ENCODE measurements at regions not wholly inside any gene's neighbourhood (a gene's known extent, or its start where the extent isn't known, plus 50 kb on each side); places are given as distances from the start of the nearest gene placed in this dataset.

- Mint-ChIP-seq H3K27ac (no peak overlapping the region), H3K36me3 (no peaks in the 10 kb centered on the region), H3K9me3 (peaks cover 0 to 4% of the 10 kb centered on the region in 2 donors), H3K4me3 (no peak overlapping the region), H3K4me1 (no peaks in the 10 kb centered on the region), H3K27me3 (no peaks in the 10 kb centered on the region)
- no peak for DNase-seq
- no peak for ATAC-seq (replicated peaks)
Measured at GRCh38 chr6:133693565-133693964, 195.3 kb upstream of the TCF21 start.

GRCh38 chr6:133697185-133697584 is 191.7 kb upstream of the TCF21 start:
- H3K4me3 Mint-ChIP-seq, result no peak overlapping the region
- H3K27me3 Mint-ChIP-seq, result peaks cover 4 to 6% of the 10 kb centered on the region in 2 donors
- H3K36me3 Mint-ChIP-seq, result no peaks in the 10 kb centered on the region
- no peak for ATAC-seq (replicated peaks)
- H3K27ac Mint-ChIP-seq, result no peak overlapping the region
- H3K9me3 Mint-ChIP-seq, result peaks cover 5 to 10% of the 10 kb centered on the region in 2 donors
- H3K4me1 Mint-ChIP-seq, result no peaks in the 10 kb centered on the region
- DNase-seq, result no peak

- H3K36me3 Mint-ChIP-seq, result no peaks in the 10 kb centered on the region
- DNase-seq, result no peak
- peaks cover 4 to 6% of the 10 kb centered on the region in 2 donors for H3K27me3 Mint-ChIP-seq
- no peak overlapping the region for H3K27ac Mint-ChIP-seq
- H3K4me1 Mint-ChIP-seq, result no peaks in the 10 kb centered on the region
- H3K4me3 Mint-ChIP-seq, result no peak overlapping the region
- H3K9me3 Mint-ChIP-seq, result peaks cover 5 to 13% of the 10 kb centered on the region in 2 donors
- no peak for ATAC-seq (replicated peaks)
Measured at GRCh38 chr6:133697666-133698065, 191.2 kb upstream of the TCF21 start.

- Mint-ChIP-seq H3K36me3 (no peaks in the 10 kb centered on the region), H3K27ac (no peak overlapping the region), H3K27me3 (peaks cover 4 to 6% of the 10 kb centered on the region in 2 donors), H3K4me1 (no peaks in the 10 kb centered on the region), H3K4me3 (no peak overlapping the region), H3K9me3 (peaks cover 5 to 14% of the 10 kb centered on the region in 2 donors)
- no peak for DNase-seq
- no peak for ATAC-seq (replicated peaks)
Measured at GRCh38 chr6:133698272-133698671, 190.6 kb upstream of the TCF21 start.

GRCh38 chr6:133699741-133700385 is 189.1 kb upstream of the TCF21 start:
- no peaks in the 10 kb centered on the region for H3K4me1 Mint-ChIP-seq
- no peak for ATAC-seq (replicated peaks)
- no peaks in the 10 kb centered on the region for H3K36me3 Mint-ChIP-seq
- no peak overlapping the region for H3K27ac Mint-ChIP-seq
- H3K9me3 Mint-ChIP-seq, result peaks cover 5 to 14% of the 10 kb centered on the region in 2 donors
- peaks cover 4 to 6% of the 10 kb centered on the region in 2 donors for H3K27me3 Mint-ChIP-seq
- H3K4me3 Mint-ChIP-seq, result no peak overlapping the region
- no peak for DNase-seq

GRCh38 chr6:133701633-133702331 is 187.1 kb upstream of the TCF21 start:
- Mint-ChIP-seq H3K4me3 (no peak overlapping the region), H3K27ac (no peak overlapping the region), H3K36me3 (no peaks in the 10 kb centered on the region), H3K9me3 (peaks cover 5 to 14% of the 10 kb centered on the region in 2 donors), H3K27me3 (peaks cover 4 to 6% of the 10 kb centered on the region in 2 donors), H3K4me1 (no peaks in the 10 kb centered on the region)
- no peak for ATAC-seq (replicated peaks)
- DNase-seq, result no peak

GRCh38 chr6:133704371-133704770 is 184.5 kb upstream of the TCF21 start:
- DNase-seq, result no peak
- no peaks in the 10 kb centered on the region for H3K36me3 Mint-ChIP-seq

GRCh38 chr6:133705066-133705465 is 183.8 kb upstream of the TCF21 start:
- Mint-ChIP-seq H3K36me3 (no peaks in the 10 kb centered on the region), H3K4me1 (no peaks in the 10 kb centered on the region), H3K27ac (no peak overlapping the region), H3K4me3 (no peak overlapping the region), H3K27me3 (peaks cover 4 to 6% of the 10 kb centered on the region in 2 donors), H3K9me3 (peaks cover 3 to 14% of the 10 kb centered on the region in 2 donors)
- ATAC-seq (replicated peaks), result no peak
- no peak for DNase-seq

More at GRCh38 chr6:133704371-133704770, 184.5 kb upstream of the TCF21 start:
- peaks cover 5 to 14% of the 10 kb centered on the region in 2 donors for H3K9me3 Mint-ChIP-seq
- peaks cover 4 to 6% of the 10 kb centered on the region in 2 donors for H3K27me3 Mint-ChIP-seq
- no peak for ATAC-seq (replicated peaks)
- no peaks in the 10 kb centered on the region for H3K4me1 Mint-ChIP-seq
- no peak overlapping the region for H3K4me3 Mint-ChIP-seq
- H3K27ac Mint-ChIP-seq, result no peak overlapping the region

- Mint-ChIP-seq H3K4me3 (no peak overlapping the region), H3K27me3 (peaks cover 2 to 4% of the 10 kb centered on the region in 2 donors), H3K36me3 (no peaks in the 10 kb centered on the region), H3K9me3 (peaks cover 0 to 11% of the 10 kb centered on the region in 2 donors), H3K4me1 (no peaks in the 10 kb centered on the region), H3K27ac (no peak overlapping the region)
- ATAC-seq (replicated peaks) (no peak), DNase-seq (no peak)
Measured at GRCh38 chr6:133705731-133706130, 183.2 kb upstream of the TCF21 start.

- no peak overlapping the region for H3K27ac Mint-ChIP-seq
- ATAC-seq (replicated peaks) (no peak), DNase-seq (no peak)
- H3K4me3 Mint-ChIP-seq, result no peak overlapping the region
- no peaks in the 10 kb centered on the region for H3K4me1 Mint-ChIP-seq
- peaks cover 0 to 6% of the 10 kb centered on the region in 2 donors for H3K9me3 Mint-ChIP-seq
- H3K36me3 Mint-ChIP-seq, result no peaks in the 10 kb centered on the region
- H3K27me3 Mint-ChIP-seq, result no peaks in the 10 kb centered on the region
Measured at GRCh38 chr6:133707456-133707855, 181.5 kb upstream of the TCF21 start.

- Mint-ChIP-seq H3K4me1 (no peaks in the 10 kb centered on the region), H3K36me3 (no peaks in the 10 kb centered on the region), H3K27me3 (no peaks in the 10 kb centered on the region), H3K9me3 (peaks cover 0 to 1% of the 10 kb centered on the region in 2 donors), H3K27ac (no peak overlapping the region), H3K4me3 (no peak overlapping the region)
- ATAC-seq (replicated peaks) (no peak), DNase-seq (no peak)
Measured at GRCh38 chr6:133710826-133711225, 178.1 kb upstream of the TCF21 start.

GRCh38 chr6:133715270-133715669 is 173.6 kb upstream of the TCF21 start:
- ATAC-seq (replicated peaks) (no peak), DNase-seq (no peak)
- Mint-ChIP-seq H3K27ac (no peak overlapping the region), H3K4me3 (no peak overlapping the region), H3K27me3 (no peaks in the 10 kb centered on the region), H3K9me3 (peaks cover 0 to 1% of the 10 kb centered on the region in 2 donors), H3K36me3 (no peaks in the 10 kb centered on the region), H3K4me1 (no peaks in the 10 kb centered on the region)

- Mint-ChIP-seq H3K27ac (no peak overlapping the region), H3K27me3 (no peaks in the 10 kb centered on the region), H3K36me3 (no peaks in the 10 kb centered on the region), H3K9me3 (peaks cover 5 to 11% of the 10 kb centered on the region in 2 donors), H3K4me1 (no peaks in the 10 kb centered on the region), H3K4me3 (no peak overlapping the region)
- no peak for DNase-seq
- no peak for ATAC-seq (replicated peaks)
Measured at GRCh38 chr6:133724726-133725125, 164.2 kb upstream of the TCF21 start.

- no peaks in the 10 kb centered on the region for H3K27me3 Mint-ChIP-seq
- no peaks in the 10 kb centered on the region for H3K4me1 Mint-ChIP-seq
- no peak overlapping the region for H3K4me3 Mint-ChIP-seq
- DNase-seq (no peak), ATAC-seq (replicated peaks) (no peak)
- no peak overlapping the region for H3K27ac Mint-ChIP-seq
- H3K9me3 Mint-ChIP-seq, result peaks cover 5 to 11% of the 10 kb centered on the region in 2 donors
- H3K36me3 Mint-ChIP-seq, result no peaks in the 10 kb centered on the region
Measured at GRCh38 chr6:133726188-133726587, 162.7 kb upstream of the TCF21 start.

- H3K9me3 Mint-ChIP-seq, result peaks cover 10% of the 10 kb centered on the region in 2 donors
- H3K4me3 Mint-ChIP-seq, result no peak overlapping the region
- H3K27me3 Mint-ChIP-seq, result no peaks in the 10 kb centered on the region
- H3K4me1 Mint-ChIP-seq, result no peaks in the 10 kb centered on the region
- ATAC-seq (replicated peaks) (no peak), DNase-seq (no peak)
- no peak overlapping the region for H3K27ac Mint-ChIP-seq
- H3K36me3 Mint-ChIP-seq, result no peaks in the 10 kb centered on the region
Measured at GRCh38 chr6:133730881-133731280, 158.0 kb upstream of the TCF21 start.
